Mesenteric fat pad (tissue), 1 donor: ENCODE measurements at regions not wholly inside any gene's neighbourhood (a gene's known extent, or its start where the extent isn't known, plus 50 kb on each side); places are given as distances from the start of the nearest gene placed in this dataset.

Experiments
- DNase-seq: peaks from one replicate; pipeline ENCODE4 v3.0.0-alpha.2; 2020; ENCODE audit warnings: low spot score
- donor health status: DM: yes; HTN: yes; CAD: no.

- DNase-seq, result no peak
Observed at GRCh38 chr12:73341559-73342247, 1069.5 kb downstream of the TRHDE start.

GRCh38 chr12:73342733-73343132 is 1070.6 kb downstream of the TRHDE start:
- no peak for DNase-seq

- DNase-seq, result no peak
Observed at GRCh38 chr12:73352826-73353225, 1080.7 kb downstream of the TRHDE start.

GRCh38 chr12:73361156-73361863 is 1089.1 kb downstream of the TRHDE start:
- no peak for DNase-seq

- no peak for DNase-seq
Observed at GRCh38 chr12:73361864-73362230, 1089.7 kb downstream of the TRHDE start.

GRCh38 chr12:73362666-73363065 is 1090.5 kb downstream of the TRHDE start:
- DNase-seq, result no peak

GRCh38 chr12:73372856-73373255 is 1100.7 kb downstream of the TRHDE start:
- DNase-seq, result no peak

GRCh38 chr12:73374360-73374759 is 1102.2 kb downstream of the TRHDE start:
- no peak for DNase-seq

GRCh38 chr12:73383584-73384222 is 1111.5 kb downstream of the TRHDE start:
- no peak for DNase-seq

GRCh38 chr12:73384592-73384991 is 1112.4 kb downstream of the TRHDE start:
- no peak for DNase-seq

- no peak for DNase-seq
Observed at GRCh38 chr12:73390261-73390660, 1118.1 kb downstream of the TRHDE start.

GRCh38 chr12:73413051-73413450 is 1124.6 kb upstream of the ATXN7L3B start:
- DNase-seq, result no peak

GRCh38 chr12:73413974-73414373 is 1123.7 kb upstream of the ATXN7L3B start:
- DNase-seq, result no peak

GRCh38 chr12:73414926-73415325 is 1122.7 kb upstream of the ATXN7L3B start:
- no peak for DNase-seq

- no peak for DNase-seq
Observed at GRCh38 chr12:73418541-73418940, 1119.1 kb upstream of the ATXN7L3B start.

GRCh38 chr12:73421832-73422231 is 1115.8 kb upstream of the ATXN7L3B start:
- DNase-seq, result no peak

- DNase-seq, result no peak
Observed at GRCh38 chr12:73424484-73424883, 1113.2 kb upstream of the ATXN7L3B start.

- no peak for DNase-seq
Observed at GRCh38 chr12:73445658-73446324, 1091.8 kb upstream of the ATXN7L3B start.

- no peak for DNase-seq
Observed at GRCh38 chr12:73452672-73453469, 1084.8 kb upstream of the ATXN7L3B start.

GRCh38 chr12:73460212-73460611 is 1077.4 kb upstream of the ATXN7L3B start:
- no peak for DNase-seq

GRCh38 chr12:73465106-73465505 is 1072.5 kb upstream of the ATXN7L3B start:
- no peak for DNase-seq
